ENCODE measurements at regions not wholly inside any gene's neighbourhood (a gene's known extent, or its start where the extent isn't known, plus 50 kb on each side); places are given as distances from the start of the nearest gene placed in this dataset.

DNA sequence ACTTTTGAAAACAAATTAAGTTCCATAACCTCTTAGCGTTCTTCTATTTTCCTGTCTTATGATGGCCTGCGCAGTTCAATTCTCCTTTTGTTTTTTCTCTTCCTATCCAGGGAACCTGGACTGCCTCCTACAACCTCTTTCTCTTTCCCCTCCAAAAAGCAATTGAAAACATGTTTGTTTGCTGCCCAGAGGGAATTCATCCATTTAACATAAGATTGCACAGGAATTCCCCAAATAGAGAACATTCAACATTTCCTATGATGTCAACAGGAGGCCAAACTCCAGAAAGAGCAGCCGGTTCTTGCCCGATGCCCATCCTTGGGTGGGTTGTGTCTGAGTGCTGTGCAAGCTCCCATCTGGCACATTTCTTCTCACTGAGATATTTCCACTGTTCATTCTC is 94.2 kb upstream of the NRP1 start:
- Histone ChIP-seq H3K36me3 (ENCODE audit: control insufficient read depth, low read length) (no peaks in the 10 kb centered on the region), H3K27ac (ENCODE audit: low read depth, low read length) (no peak overlapping the region), H3K4me2 (ENCODE audit: low read length) (no peak overlapping the region), H3K9me3 (ENCODE audit: control insufficient read depth, insufficient read depth, low read length) (no peaks in the 10 kb centered on the region), H3K27me3 (ENCODE audit: control insufficient read depth, low read length) (no peaks in the 10 kb centered on the region), H3K79me2 (ENCODE audit: control insufficient read depth, low read length) (no peaks in the 10 kb centered on the region), H3K9me2 (replicated peaks; ENCODE audit: control insufficient read depth, low read length) (no peaks in the 10 kb centered on the region), H3K4me1 (ENCODE audit: control insufficient read depth, low read length) (no peaks in the 10 kb centered on the region), H3F3A (ENCODE audit: control insufficient read depth, insufficient read depth) (no peaks in the 10 kb centered on the region), H4K20me1 (ENCODE audit: control insufficient read depth, insufficient read depth, low read depth, low read length) (no peaks in the 10 kb centered on the region), H3K4me3 (ENCODE audit: low read length) (no peak overlapping the region)
- TF ChIP-seq, protein P1, sequence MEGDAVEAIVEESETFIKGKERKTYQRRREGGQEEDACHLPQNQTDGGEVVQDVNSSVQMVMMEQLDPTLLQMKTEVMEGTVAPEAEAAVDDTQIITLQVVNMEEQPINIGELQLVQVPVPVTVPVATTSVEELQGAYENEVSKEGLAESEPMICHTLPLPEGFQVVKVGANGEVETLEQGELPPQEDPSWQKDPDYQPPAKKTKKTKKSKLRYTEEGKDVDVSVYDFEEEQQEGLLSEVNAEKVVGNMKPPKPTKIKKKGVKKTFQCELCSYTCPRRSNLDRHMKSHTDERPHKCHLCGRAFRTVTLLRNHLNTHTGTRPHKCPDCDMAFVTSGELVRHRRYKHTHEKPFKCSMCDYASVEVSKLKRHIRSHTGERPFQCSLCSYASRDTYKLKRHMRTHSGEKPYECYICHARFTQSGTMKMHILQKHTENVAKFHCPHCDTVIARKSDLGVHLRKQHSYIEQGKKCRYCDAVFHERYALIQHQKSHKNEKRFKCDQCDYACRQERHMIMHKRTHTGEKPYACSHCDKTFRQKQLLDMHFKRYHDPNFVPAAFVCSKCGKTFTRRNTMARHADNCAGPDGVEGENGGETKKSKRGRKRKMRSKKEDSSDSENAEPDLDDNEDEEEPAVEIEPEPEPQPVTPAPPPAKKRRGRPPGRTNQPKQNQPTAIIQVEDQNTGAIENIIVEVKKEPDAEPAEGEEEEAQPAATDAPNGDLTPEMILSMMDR (IDR thresholded peaks at IDR 0.05; ENCODE audit: low read depth, low read length, poor library complexity, severe bottlenecking), result no peak
- TF ChIP-seq EZH2phosphoT487 (IDR thresholded peaks at IDR 0.05; ENCODE audit: borderline replicate concordance, low read length), result no peak

DNA sequence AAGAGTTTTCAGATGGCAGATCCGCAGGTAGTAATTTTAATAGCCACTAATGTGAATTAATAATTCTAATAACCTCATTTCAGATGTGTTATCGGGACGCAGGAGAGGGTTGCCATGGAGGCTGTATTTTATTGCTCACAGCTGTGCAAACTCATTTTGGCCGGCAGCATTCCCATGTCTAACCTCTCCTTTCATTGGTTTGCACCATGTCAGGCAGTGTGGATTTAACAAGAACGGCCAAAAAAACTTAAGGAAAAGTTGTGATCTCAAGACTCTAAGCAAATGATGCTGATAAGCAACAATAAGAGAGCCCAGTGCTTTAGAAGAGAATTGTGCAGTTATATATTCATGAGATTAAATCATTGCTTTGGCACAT is 88.7 kb upstream of the NRP1 start:
- Histone ChIP-seq H3K9me2 (replicated peaks; ENCODE audit: control insufficient read depth, low read length) (no peaks in the 10 kb centered on the region), H3K36me3 (ENCODE audit: control insufficient read depth, low read length) (no peaks in the 10 kb centered on the region)

DNA sequence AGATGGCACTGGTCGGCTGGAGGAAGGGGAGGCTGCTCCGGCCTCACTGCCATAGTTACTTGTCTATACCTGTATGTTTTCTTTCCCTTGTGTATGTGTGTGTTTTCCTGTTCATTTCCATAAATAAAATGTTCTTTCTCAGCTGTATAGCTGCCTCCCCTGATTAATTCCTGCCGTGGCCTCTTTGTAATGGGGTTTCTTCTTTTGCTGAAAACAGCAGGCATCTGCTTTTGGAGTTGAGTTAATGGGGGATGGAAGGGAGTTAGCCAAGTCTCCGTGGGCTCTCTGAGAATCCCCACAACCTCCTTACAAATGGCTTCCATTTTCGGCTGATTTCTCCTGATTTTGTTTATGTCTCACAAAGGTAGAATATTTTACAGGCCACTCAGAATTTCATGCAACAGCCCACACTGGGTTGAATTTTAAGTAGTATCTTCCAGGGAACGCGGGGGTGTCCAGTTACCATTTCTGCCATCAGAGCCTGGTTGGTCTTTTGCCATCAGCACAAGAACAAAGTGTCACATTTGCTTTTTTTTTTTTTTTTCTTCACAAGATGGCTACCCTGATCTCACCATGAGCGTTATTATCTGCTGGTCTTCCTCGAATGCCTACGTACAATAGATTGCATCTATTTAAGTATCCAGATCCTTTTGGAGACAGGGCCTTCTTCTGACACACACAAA is 88.1 kb upstream of the NRP1 start:
- TF ChIP-seq EZH2phosphoT487 (IDR thresholded peaks at IDR 0.05; ENCODE audit: borderline replicate concordance, low read length), result no peak
- Histone ChIP-seq H3K4me3 (ENCODE audit: low read length) (no peak overlapping the region), H3K9me2 (replicated peaks; ENCODE audit: control insufficient read depth, low read length) (no peaks in the 10 kb centered on the region), H3F3A (ENCODE audit: control insufficient read depth, insufficient read depth) (no peaks in the 10 kb centered on the region), H3K4me2 (ENCODE audit: low read length) (no peak overlapping the region), H3K9me3 (ENCODE audit: control insufficient read depth, insufficient read depth, low read length) (no peaks in the 10 kb centered on the region), H3K27ac (ENCODE audit: low read depth, low read length) (no peak overlapping the region), H3K79me2 (ENCODE audit: control insufficient read depth, low read length) (no peaks in the 10 kb centered on the region), H3K27me3 (ENCODE audit: control insufficient read depth, low read length) (no peaks in the 10 kb centered on the region), H3K36me3 (ENCODE audit: control insufficient read depth, low read length) (no peaks in the 10 kb centered on the region), H4K20me1 (ENCODE audit: control insufficient read depth, insufficient read depth, low read depth, low read length) (no peaks in the 10 kb centered on the region), H3K4me1 (ENCODE audit: control insufficient read depth, low read length) (no peaks in the 10 kb centered on the region)

More for the DNA sequence above, 88.7 kb upstream of the NRP1 start:
- Histone ChIP-seq H3K27ac (ENCODE audit: low read depth, low read length) (no peak overlapping the region), H3K4me2 (ENCODE audit: low read length) (no peak overlapping the region), H3K9me3 (ENCODE audit: control insufficient read depth, insufficient read depth, low read length) (no peaks in the 10 kb centered on the region), H3K4me3 (ENCODE audit: low read length) (no peak overlapping the region), H3K79me2 (ENCODE audit: control insufficient read depth, low read length) (no peaks in the 10 kb centered on the region), H3K4me1 (ENCODE audit: control insufficient read depth, low read length) (no peaks in the 10 kb centered on the region), H3K27me3 (ENCODE audit: control insufficient read depth, low read length) (no peaks in the 10 kb centered on the region), H3F3A (ENCODE audit: control insufficient read depth, insufficient read depth) (no peaks in the 10 kb centered on the region), H4K20me1 (ENCODE audit: control insufficient read depth, insufficient read depth, low read depth, low read length) (no peaks in the 10 kb centered on the region)
- TF ChIP-seq, protein P1 (IDR thresholded peaks at IDR 0.05; ENCODE audit: low read depth, low read length, poor library complexity, severe bottlenecking), result no peak
- no peak for TF ChIP-seq EZH2phosphoT487 (IDR thresholded peaks at IDR 0.05; ENCODE audit: borderline replicate concordance, low read length)

DNA sequence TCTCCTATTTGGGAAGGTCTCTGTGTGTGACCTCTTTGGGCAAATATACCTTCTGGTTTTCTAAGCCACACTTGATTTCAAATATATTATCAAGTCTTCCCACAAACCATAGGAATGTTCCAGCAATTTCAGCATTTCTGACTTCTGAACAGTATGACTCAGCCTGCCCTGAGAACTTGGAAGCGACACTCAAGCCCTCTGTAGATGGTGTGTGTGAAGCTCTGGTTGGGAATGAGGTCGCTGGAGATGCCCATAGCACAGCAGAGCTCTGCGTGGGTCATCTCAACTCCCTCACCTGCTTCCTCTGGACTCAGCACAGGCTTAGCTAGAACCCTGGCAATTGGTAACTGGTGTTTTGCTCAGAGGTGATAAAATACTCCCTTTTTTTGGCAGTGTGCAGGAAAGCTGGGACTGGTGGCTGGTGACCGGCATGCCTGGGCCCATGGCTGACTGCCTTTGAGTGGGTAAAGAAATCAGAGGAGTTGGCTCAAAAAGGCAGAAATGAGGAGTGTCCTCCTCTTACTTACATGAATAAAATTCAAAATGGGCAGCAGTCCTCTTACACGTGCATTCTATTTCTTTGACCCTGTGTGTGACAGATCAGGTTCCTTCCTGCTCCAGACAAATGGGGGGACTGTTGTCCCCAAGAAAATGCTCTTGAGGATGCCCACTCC is 87.5 kb upstream of the NRP1 start:
- no peak overlapping the region for H3K4me2 ChIP-seq (ENCODE audit: low read length)
- TF ChIP-seq, protein P1 (IDR thresholded peaks at IDR 0.05; ENCODE audit: low read depth, low read length, poor library complexity, severe bottlenecking), result no peak
- TF ChIP-seq EZH2phosphoT487 (IDR thresholded peaks at IDR 0.05; ENCODE audit: borderline replicate concordance, low read length), result no peak
- H3K27me3 ChIP-seq (ENCODE audit: control insufficient read depth, low read length), result no peaks in the 10 kb centered on the region

More for the DNA sequence above, 87.5 kb upstream of the NRP1 start:
- Histone ChIP-seq H3K9me3 (ENCODE audit: control insufficient read depth, insufficient read depth, low read length) (no peaks in the 10 kb centered on the region), H3K4me3 (ENCODE audit: low read length) (no peak overlapping the region), H3K9me2 (replicated peaks; ENCODE audit: control insufficient read depth, low read length) (no peaks in the 10 kb centered on the region), H3K36me3 (ENCODE audit: control insufficient read depth, low read length) (no peaks in the 10 kb centered on the region), H3K4me1 (ENCODE audit: control insufficient read depth, low read length) (no peaks in the 10 kb centered on the region), H3K79me2 (ENCODE audit: control insufficient read depth, low read length) (no peaks in the 10 kb centered on the region), H3F3A (ENCODE audit: control insufficient read depth, insufficient read depth) (no peaks in the 10 kb centered on the region), H3K27ac (ENCODE audit: low read depth, low read length) (no peak overlapping the region), H4K20me1 (ENCODE audit: control insufficient read depth, insufficient read depth, low read depth, low read length) (no peaks in the 10 kb centered on the region)
